Neural progenitor cell (in vitro differentiated cells): ENCODE measurements at regions not wholly inside any gene's neighbourhood (a gene's known extent, or its start where the extent isn't known, plus 50 kb on each side); places are given as distances from the start of the nearest gene placed in this dataset.

Experiments used
- DNase-seq: peaks from one replicate; pipeline ENCODE4 v3.0.0-alpha.2; 2016; ENCODE audit warnings: low spot score
- H2AFZ ChIP-seq: fragments of 200-600 bp; sonication (generic); replicated peaks from 2 replicates; pipeline ENCODE4 v1.6.1; 2016; ENCODE audit warnings: antibody characterized with exemption
- H3F3A ChIP-seq: fragments of 200-600 bp; sonication (generic); 2 replicates; pipeline ENCODE4 v1.6.1; 2016; ENCODE audit warnings: antibody characterized with exemption, low read depth
- H3K27ac ChIP-seq: fragments of 200-600 bp; sonication (generic); 2 replicates; pipeline ENCODE4 v1.5.1; 2016; ENCODE audit warnings: mild to moderate bottlenecking
- H3K27me3 ChIP-seq: fragments of 200-600 bp; sonication (generic); 2 replicates; pipeline ENCODE4 v1.6.1; 2016; ENCODE audit warnings: mild to moderate bottlenecking, moderate library complexity
- H3K36me3 ChIP-seq: fragments of 200-600 bp; sonication (generic); 2 replicates; pipeline ENCODE4 v1.5.1; 2016
- H3K4me1 ChIP-seq: fragments of 200-600 bp; sonication (generic); 2 replicates; pipeline ENCODE4 v1.6.1; 2016; ENCODE audit warnings: mixed run types
- H3K4me2 ChIP-seq: fragments of 200-600 bp; sonication (generic); 2 replicates; pipeline ENCODE4 v1.6.1; 2016
- H3K4me3 ChIP-seq: fragments of 200-600 bp; sonication (generic); 2 replicates; pipeline ENCODE4 v1.5.1; 2016
- H3K79me2 ChIP-seq: fragments of 200-600 bp; sonication (generic); 2 replicates; pipeline ENCODE4 v1.6.1; 2016; ENCODE audit warnings: low read depth
- H3K9ac ChIP-seq: fragments of 200-600 bp; sonication (generic); 2 replicates; pipeline ENCODE4 v1.6.1; 2016
- H3K9me3 ChIP-seq: fragments of 200-600 bp; sonication (generic); 2 replicates; pipeline ENCODE4 v1.5.1; 2016; ENCODE audit warnings: low read depth
- H4K20me1 ChIP-seq: fragments of 200-600 bp; sonication (generic); 2 replicates; pipeline ENCODE4 v1.6.1; 2016; ENCODE audit warnings: low read depth
- H3K27ac Mint-ChIP-seq: 3 replicates; pipeline ENCODE4 v1.8.0; 2021; ENCODE audit warnings: mixed read lengths
- H3K27me3 Mint-ChIP-seq: 2 replicates; pipeline ENCODE4 v1.8.0; 2022; ENCODE audit warnings: low read depth, mild to moderate bottlenecking, inconsistent platforms, moderate library complexity, mixed read lengths; ENCODE audit not compliant: insufficient read depth
- H3K36me3 Mint-ChIP-seq: 3 replicates; pipeline ENCODE4 v1.8.0; 2021; ENCODE audit warnings: mixed read lengths
- H3K4me1 Mint-ChIP-seq: 3 replicates; pipeline ENCODE4 v1.8.0; 2021; ENCODE audit warnings: mixed read lengths
- H3K4me3 Mint-ChIP-seq: 3 replicates; pipeline ENCODE4 v1.8.0; 2021; ENCODE audit warnings: mild to moderate bottlenecking, moderate library complexity, mixed read lengths
- H3K9me3 Mint-ChIP-seq: 3 replicates; pipeline ENCODE4 v1.8.0; 2020; ENCODE audit warnings: mixed read lengths
- CTCF ChIP-seq: fragments of 200-600 bp; sonication (generic); IDR thresholded peaks from 2 replicates; pipeline ENCODE4 v1.5.1; 2017; ENCODE audit warnings: antibody characterized with exemption, mild to moderate bottlenecking
- EZH2 ChIP-seq: fragments of 200-600 bp; sonication (generic); IDR thresholded peaks from 2 replicates; pipeline ENCODE4 v1.6.1; 2017; ENCODE audit warnings: antibody characterized with exemption, mild to moderate bottlenecking, moderate library complexity
- EZH2phosphoT487 ChIP-seq: fragments of 200-600 bp; sonication (generic); IDR thresholded peaks from 2 replicates; pipeline ENCODE4 v1.6.1; 2017; ENCODE audit warnings: antibody characterized with exemption

- H3K4me3 Mint-ChIP-seq, result no peak overlapping the region
Measured at GRCh38 chr10:94217411-94217810, 145.3 kb downstream of the NOC3L start.

GRCh38 chr10:94218493-94219183 lies 144.1 kb downstream of the NOC3L start:
- H2AFZ ChIP-seq, result no peak overlapping the region
- H3K4me3 ChIP-seq, result no peak overlapping the region
- Mint-ChIP-seq H3K4me1 (peaks cover 4% of the 10 kb centered on the region), H3K36me3 (no peaks in the 10 kb centered on the region), H3K4me3 (no peak overlapping the region), H3K27ac (no peak overlapping the region), H3K27me3 (no peaks in the 10 kb centered on the region), H3K9me3 (no peaks in the 10 kb centered on the region)
- no peak overlapping the region for H3K27ac ChIP-seq
- TF ChIP-seq CTCF, result no peak
- TF ChIP-seq EZH2, result no peak
- no peak for TF ChIP-seq EZH2phosphoT487
- no peaks in the 10 kb centered on the region for H3K9me3 ChIP-seq
- H3K4me2 ChIP-seq, result no peak overlapping the region
- H3K4me1 ChIP-seq, result no peaks in the 10 kb centered on the region
- H3K27me3 ChIP-seq, result no peaks in the 10 kb centered on the region
- no peak for DNase-seq
- no peaks in the 10 kb centered on the region for H3K79me2 ChIP-seq
- H3K9ac ChIP-seq, result no peak overlapping the region
- no peaks in the 10 kb centered on the region for H4K20me1 ChIP-seq
- no peaks in the 10 kb centered on the region for H3K36me3 ChIP-seq
- no peaks in the 10 kb centered on the region for H3F3A ChIP-seq

More at GRCh38 chr10:94217411-94217810, 145.3 kb downstream of the NOC3L start:
- Histone ChIP-seq H3K79me2 (no peaks in the 10 kb centered on the region), H4K20me1 (no peaks in the 10 kb centered on the region), H3K9ac (no peak overlapping the region), H3K4me3 (no peak overlapping the region), H3K4me1 (no peaks in the 10 kb centered on the region), H3K27me3 (no peaks in the 10 kb centered on the region), H3K27ac (no peak overlapping the region), H3K36me3 (no peaks in the 10 kb centered on the region), H3K4me2 (no peak overlapping the region), H3K9me3 (no peaks in the 10 kb centered on the region), H3F3A (no peaks in the 10 kb centered on the region), H2AFZ (no peak overlapping the region)
- no peak for DNase-seq
- Mint-ChIP-seq H3K27me3 (no peaks in the 10 kb centered on the region), H3K27ac (no peak overlapping the region), H3K9me3 (no peaks in the 10 kb centered on the region), H3K36me3 (no peaks in the 10 kb centered on the region), H3K4me1 (peaks cover 4% of the 10 kb centered on the region)
- no peak for TF ChIP-seq CTCF
- no peak for TF ChIP-seq EZH2phosphoT487
- TF ChIP-seq EZH2, result no peak

DNA sequence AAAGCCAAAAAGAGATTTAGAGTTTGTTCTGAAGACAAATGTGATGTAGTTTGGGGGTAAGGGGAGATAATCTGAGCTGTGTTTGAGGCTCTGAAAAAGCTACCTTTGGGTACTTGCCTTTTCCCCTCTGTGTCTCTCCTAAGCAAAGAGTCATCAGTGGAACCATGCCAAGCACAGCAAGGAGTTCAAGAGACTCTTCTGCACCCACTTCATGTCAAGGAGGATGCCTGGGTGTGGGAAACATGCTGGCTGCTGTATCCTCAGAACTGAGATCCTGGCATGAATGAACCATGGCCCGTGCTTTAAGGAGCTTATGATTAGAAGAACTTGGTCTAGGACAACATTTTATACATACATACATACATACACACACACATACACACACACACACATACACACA lies 142.9 kb downstream of the NOC3L start:
- no peaks in the 10 kb centered on the region for H3K9me3 ChIP-seq
- TF ChIP-seq CTCF, result no peak
- no peak for TF ChIP-seq EZH2
- no peak for TF ChIP-seq EZH2phosphoT487
- Mint-ChIP-seq H3K36me3 (no peaks in the 10 kb centered on the region), H3K27me3 (no peaks in the 10 kb centered on the region), H3K9me3 (no peaks in the 10 kb centered on the region), H3K4me3 (no peak overlapping the region), H3K4me1 (no peaks in the 10 kb centered on the region), H3K27ac (no peak overlapping the region)
- no peaks in the 10 kb centered on the region for H3K79me2 ChIP-seq
- no peak overlapping the region for H2AFZ ChIP-seq
- no peaks in the 10 kb centered on the region for H3K4me1 ChIP-seq
- H3K4me2 ChIP-seq, result no peak overlapping the region
- H3F3A ChIP-seq, result no peaks in the 10 kb centered on the region
- H3K9ac ChIP-seq, result no peak overlapping the region
- no peaks in the 10 kb centered on the region for H3K27me3 ChIP-seq
- no peak overlapping the region for H3K4me3 ChIP-seq
- no peaks in the 10 kb centered on the region for H3K36me3 ChIP-seq
- DNase-seq, result no peak
- H4K20me1 ChIP-seq, result no peaks in the 10 kb centered on the region
- H3K27ac ChIP-seq, result no peak overlapping the region
